ENCODE measurements at regions not wholly inside any gene's neighbourhood (a gene's known extent, or its start where the extent isn't known, plus 50 kb on each side); places are given as distances from the start of the nearest gene placed in this dataset.

GRCh38 chr2:44825702-44826101 lies 115.8 kb upstream of the SIX3 start:
- Histone ChIP-seq H3K27me3 (ENCODE audit: control insufficient read depth in 3 of 3, insufficient read depth in 3 of 3, low read length in 3 of 3) (peaks cover 0 to 2% (median 0%) of the 10 kb centered on the region in 3 donors), H3K9me3 (ENCODE audit: control insufficient read depth in 2 of 2, insufficient read depth in 1 of 2, low read depth in 1 of 2, low read length in 1 of 2) (no peaks in the 10 kb centered on the region), H3K27ac (ENCODE audit: low read depth in 1 of 3, low read length in 2 of 3) (peak overlapping the region in 1 of 3 donors; percentile 42), H3K4me3 (ENCODE audit: low read depth in 1 of 3, low read length in 3 of 3) (no peak overlapping the region), H3K4me1 (ENCODE audit: control insufficient read depth in 3 of 3, insufficient read depth in 2 of 3, low read depth in 1 of 3, low read length in 2 of 3) (peaks cover 0 to 10% (median 5%) of the 10 kb centered on the region in 3 donors), H3K36me3 (ENCODE audit: control insufficient read depth in 3 of 3, insufficient read depth in 2 of 3, low read depth in 1 of 3, low read length in 3 of 3) (no peaks in the 10 kb centered on the region)
- DNase-seq (peak; percentile 74 to 81), FAIRE-seq (no peak)
- WGBS, 3 donors, result 5 to 48% (median 25%) methylated on average over 5 of the region's 5 CpGs

DNA sequence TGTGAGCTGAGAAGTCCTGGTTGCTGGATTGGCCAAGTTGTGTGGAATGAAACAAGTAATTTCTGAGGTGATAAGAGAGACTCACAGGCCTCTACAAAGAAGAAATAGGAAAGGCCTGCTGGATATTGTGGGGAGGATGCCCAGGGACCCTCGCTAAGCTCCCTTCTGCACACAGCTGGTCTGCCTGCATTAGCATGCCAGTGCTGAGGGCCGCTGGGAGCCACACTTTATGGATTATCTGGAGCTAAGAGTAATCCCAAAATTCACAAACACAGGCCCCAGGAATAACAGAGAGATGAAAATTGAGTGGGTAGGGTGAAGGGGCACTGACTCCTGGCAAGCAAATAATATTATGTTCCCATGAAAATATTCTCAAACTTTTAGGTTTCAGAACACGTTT lies 114.9 kb upstream of the SIX3 start:
- Histone ChIP-seq H3K27ac (ENCODE audit: low read depth in 1 of 3, low read length in 2 of 3) (no peak overlapping the region), H3K27me3 (ENCODE audit: control insufficient read depth in 3 of 3, insufficient read depth in 3 of 3, low read length in 3 of 3) (no peaks in the 10 kb centered on the region)

DNA sequence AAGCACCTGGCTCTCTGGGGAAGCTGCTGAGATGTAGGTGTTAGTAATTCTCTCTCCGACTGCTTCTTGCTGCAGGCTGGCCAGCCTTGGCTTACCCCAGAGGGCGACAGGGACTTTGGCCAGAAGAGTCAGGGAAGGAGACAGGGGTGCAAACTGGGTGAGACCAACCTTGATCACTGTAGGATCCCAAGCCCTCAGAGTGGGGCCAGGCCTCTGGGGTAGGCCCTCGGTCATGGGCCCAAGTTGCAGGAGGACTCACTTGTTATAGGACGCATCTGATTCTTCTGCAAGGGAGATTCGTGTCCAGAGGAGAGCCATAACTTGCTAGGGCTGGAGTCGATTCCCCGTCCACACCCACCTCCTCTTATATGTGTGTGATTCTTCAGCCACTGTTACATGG lies 111.7 kb upstream of the SIX3 start:
- 92% methylated on average over 7 of the region's 7 CpGs for WGBS, 3 donors
- H3K27me3 ChIP-seq (ENCODE audit: control insufficient read depth in 3 of 3, insufficient read depth in 3 of 3, low read length in 3 of 3), result peaks cover 0 to 2% (median 0%) of the 10 kb centered on the region in 3 donors
- H3K9me3 ChIP-seq (ENCODE audit: control insufficient read depth in 2 of 2, insufficient read depth in 1 of 2, low read depth in 1 of 2, low read length in 1 of 2), result peaks cover 0 to 5% of the 10 kb centered on the region in 2 donors
- H3K4me1 ChIP-seq (ENCODE audit: control insufficient read depth in 3 of 3, insufficient read depth in 2 of 3, low read depth in 1 of 3, low read length in 2 of 3), result peaks cover 0 to 9% (median 5%) of the 10 kb centered on the region in 3 donors
- H3K4me3 ChIP-seq (ENCODE audit: low read depth in 1 of 3, low read length in 3 of 3), result no peak overlapping the region
- FAIRE-seq, result no peak
- no peak for DNase-seq
- H3K27ac ChIP-seq (ENCODE audit: low read depth in 1 of 3, low read length in 2 of 3), result no peak overlapping the region
- no peaks in the 10 kb centered on the region for H3K36me3 ChIP-seq (ENCODE audit: control insufficient read depth in 3 of 3, insufficient read depth in 2 of 3, low read depth in 1 of 3, low read length in 3 of 3)

More for the DNA sequence above, 114.9 kb upstream of the SIX3 start:
- no peak for DNase-seq
- 80 to 89% (median 89%) methylated on average over 3 of the region's 3 CpGs for WGBS, 3 donors
- no peaks in the 10 kb centered on the region for H3K36me3 ChIP-seq (ENCODE audit: control insufficient read depth in 3 of 3, insufficient read depth in 2 of 3, low read depth in 1 of 3, low read length in 3 of 3)
- H3K4me3 ChIP-seq (ENCODE audit: low read depth in 1 of 3, low read length in 3 of 3), result no peak overlapping the region
- FAIRE-seq, result no peak
- peaks cover 0 to 10% (median 5%) of the 10 kb centered on the region in 3 donors for H3K4me1 ChIP-seq (ENCODE audit: control insufficient read depth in 3 of 3, insufficient read depth in 2 of 3, low read depth in 1 of 3, low read length in 2 of 3)
- no peaks in the 10 kb centered on the region for H3K9me3 ChIP-seq (ENCODE audit: control insufficient read depth in 2 of 2, insufficient read depth in 1 of 2, low read depth in 1 of 2, low read length in 1 of 2)

DNA sequence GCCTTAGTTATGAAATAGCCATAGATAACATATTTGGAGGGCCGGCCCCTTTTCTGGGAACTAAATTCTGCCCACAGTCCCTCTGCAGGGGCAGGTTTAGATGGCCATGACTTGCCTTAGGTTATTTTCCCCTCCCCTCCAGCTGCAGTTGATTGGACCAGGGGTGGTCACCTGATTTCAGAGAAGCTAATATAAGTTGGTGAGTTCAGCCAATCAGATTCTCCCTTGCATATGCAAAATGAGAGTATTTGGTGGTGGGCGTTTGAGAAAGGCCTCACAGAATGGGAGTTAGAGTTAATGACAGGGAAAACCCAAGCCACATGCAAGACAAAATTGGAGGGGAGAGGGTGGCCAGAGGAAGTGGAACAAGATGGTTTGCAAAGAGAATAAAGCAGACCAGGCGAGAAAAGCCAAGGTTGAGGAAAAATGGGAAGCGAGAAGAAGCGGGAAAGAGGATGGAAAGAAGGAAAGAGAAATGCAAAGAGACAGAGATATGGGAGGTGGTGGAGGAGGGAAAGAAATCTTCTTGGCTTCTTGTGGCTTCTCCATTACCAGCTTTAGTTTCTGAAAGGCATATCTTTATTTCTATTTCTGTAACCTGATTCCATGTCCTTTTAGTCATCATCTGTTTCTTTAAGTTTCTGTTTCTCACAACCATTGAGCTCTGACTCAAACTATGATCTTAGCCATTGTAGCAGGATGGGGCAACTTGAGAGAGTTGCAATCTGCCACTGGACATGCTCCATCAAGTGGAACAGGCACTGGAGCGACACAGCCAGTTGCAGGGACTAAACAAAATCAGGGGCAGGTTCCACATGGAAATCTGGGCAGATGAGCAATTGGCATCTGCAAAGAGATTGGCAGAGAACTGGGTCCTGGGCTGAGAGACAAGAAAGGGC lies 108.1 kb upstream of the SIX3 start:
- Histone ChIP-seq H3K4me1 (ENCODE audit: control insufficient read depth in 3 of 3, insufficient read depth in 2 of 3, low read depth in 1 of 3, low read length in 2 of 3) (no peaks in the 10 kb centered on the region), H3K27me3 (ENCODE audit: control insufficient read depth in 3 of 3, insufficient read depth in 3 of 3, low read length in 3 of 3) (peaks cover 0 to 2% (median 0%) of the 10 kb centered on the region in 3 donors), H3K36me3 (ENCODE audit: control insufficient read depth in 3 of 3, insufficient read depth in 2 of 3, low read depth in 1 of 3, low read length in 3 of 3) (no peaks in the 10 kb centered on the region), H3K9me3 (ENCODE audit: control insufficient read depth in 2 of 2, insufficient read depth in 1 of 2, low read depth in 1 of 2, low read length in 1 of 2) (peaks cover 0 to 5% of the 10 kb centered on the region in 2 donors), H3K27ac (ENCODE audit: low read depth in 1 of 3, low read length in 2 of 3) (no peak overlapping the region), H3K4me3 (ENCODE audit: low read depth in 1 of 3, low read length in 3 of 3) (no peak overlapping the region)
- FAIRE-seq (no peak), DNase-seq (no peak)
- WGBS, 3 donors, result 77 to 79% (median 77%) methylated on average over 6 of the region's 6 CpGs

- no peaks in the 10 kb centered on the region for H3K36me3 ChIP-seq (ENCODE audit: control insufficient read depth in 3 of 3, insufficient read depth in 2 of 3, low read depth in 1 of 3, low read length in 3 of 3)
- H3K27me3 ChIP-seq (ENCODE audit: control insufficient read depth in 3 of 3, insufficient read depth in 3 of 3, low read length in 3 of 3), result peaks cover 0 to 2% (median 0%) of the 10 kb centered on the region in 3 donors
- H3K4me3 ChIP-seq (ENCODE audit: low read depth in 1 of 3, low read length in 3 of 3), result no peak overlapping the region
- DNase-seq (no peak), FAIRE-seq (no peak)
- H3K9me3 ChIP-seq (ENCODE audit: control insufficient read depth in 2 of 2, insufficient read depth in 1 of 2, low read depth in 1 of 2, low read length in 1 of 2), result peaks cover 0 to 5% of the 10 kb centered on the region in 2 donors
- peaks cover 0 to 7% (median 0%) of the 10 kb centered on the region in 3 donors for H3K4me1 ChIP-seq (ENCODE audit: control insufficient read depth in 3 of 3, insufficient read depth in 2 of 3, low read depth in 1 of 3, low read length in 2 of 3)
- H3K27ac ChIP-seq (ENCODE audit: low read depth in 1 of 3, low read length in 2 of 3), result no peak overlapping the region
- 83 to 90% (median 84%) methylated on average over 1 of the region's 1 CpG for WGBS, 3 donors
These were observed 106.8 kb upstream of the SIX3 start for GRCh38 chr2:44834656-44835055.

DNA sequence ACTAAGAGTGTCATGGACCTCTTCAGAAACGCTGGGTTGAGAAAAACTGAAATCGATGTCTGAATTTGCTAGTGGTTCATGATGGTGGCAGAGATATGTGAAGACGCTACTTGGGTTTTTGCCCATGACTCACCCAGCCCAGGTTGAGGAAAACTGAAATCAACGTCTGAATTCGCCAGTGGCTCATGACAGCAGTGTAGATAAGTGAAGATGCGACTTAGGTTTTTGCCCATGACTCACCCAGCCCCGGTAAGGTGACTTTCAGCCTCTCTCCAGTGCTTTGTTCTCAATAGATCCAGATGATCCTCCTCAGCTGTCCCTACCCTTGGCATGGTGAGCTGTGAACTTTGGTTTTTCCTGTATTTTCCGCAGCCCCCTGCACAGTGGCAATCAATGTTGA lies 105.3 kb upstream of the SIX3 start:
- H3K36me3 ChIP-seq (ENCODE audit: control insufficient read depth in 3 of 3, insufficient read depth in 2 of 3, low read depth in 1 of 3, low read length in 3 of 3), result no peaks in the 10 kb centered on the region
- no peak for DNase-seq
- WGBS, 3 donors, result 63 to 75% (median 73%) methylated on average over 8 of the region's 8 CpGs
- H3K4me1 ChIP-seq (ENCODE audit: control insufficient read depth in 3 of 3, insufficient read depth in 2 of 3, low read depth in 1 of 3, low read length in 2 of 3), result peaks cover 0 to 12% (median 0%) of the 10 kb centered on the region in 3 donors
- peaks cover 0 to 5% of the 10 kb centered on the region in 2 donors for H3K9me3 ChIP-seq (ENCODE audit: control insufficient read depth in 2 of 2, insufficient read depth in 1 of 2, low read depth in 1 of 2, low read length in 1 of 2)
- H3K4me3 ChIP-seq (ENCODE audit: low read depth in 1 of 3, low read length in 3 of 3), result no peak overlapping the region
- no peak for FAIRE-seq
- peaks cover 0 to 2% (median 0%) of the 10 kb centered on the region in 3 donors for H3K27me3 ChIP-seq (ENCODE audit: control insufficient read depth in 3 of 3, insufficient read depth in 3 of 3, low read length in 3 of 3)
- no peak overlapping the region for H3K27ac ChIP-seq (ENCODE audit: low read depth in 1 of 3, low read length in 2 of 3)

DNA sequence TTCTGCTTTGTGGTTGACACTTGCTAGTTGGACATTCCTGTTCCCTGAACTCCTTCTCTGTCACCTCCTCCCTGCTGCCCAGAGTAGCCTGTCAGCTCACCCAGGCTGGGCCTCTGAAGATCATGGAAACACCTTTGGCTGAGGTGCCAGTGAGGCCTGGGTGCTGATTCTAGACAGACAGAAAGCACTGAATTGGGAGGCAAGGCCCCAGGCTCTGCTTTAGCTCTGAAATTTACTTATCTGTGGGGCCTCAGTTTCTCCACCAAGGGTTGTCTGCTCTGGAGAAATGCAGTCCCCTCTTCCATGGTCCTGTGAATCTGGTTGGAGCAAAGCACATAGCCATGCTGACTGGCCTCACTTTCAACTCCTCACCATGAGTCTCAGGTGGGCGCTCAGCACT lies 104.6 kb upstream of the SIX3 start:
- H3K36me3 ChIP-seq (ENCODE audit: control insufficient read depth in 3 of 3, insufficient read depth in 2 of 3, low read depth in 1 of 3, low read length in 3 of 3), result no peaks in the 10 kb centered on the region
- 92 to 100% (median 100%) methylated on average over 1 of the region's 1 CpG for WGBS, 3 donors
- peaks cover 0 to 5% of the 10 kb centered on the region in 2 donors for H3K9me3 ChIP-seq (ENCODE audit: control insufficient read depth in 2 of 2, insufficient read depth in 1 of 2, low read depth in 1 of 2, low read length in 1 of 2)
- peaks cover 0 to 12% (median 0%) of the 10 kb centered on the region in 3 donors for H3K4me1 ChIP-seq (ENCODE audit: control insufficient read depth in 3 of 3, insufficient read depth in 2 of 3, low read depth in 1 of 3, low read length in 2 of 3)
- FAIRE-seq (no peak), DNase-seq (no peak)
- H3K27me3 ChIP-seq (ENCODE audit: control insufficient read depth in 3 of 3, insufficient read depth in 3 of 3, low read length in 3 of 3), result peaks cover 0 to 2% (median 0%) of the 10 kb centered on the region in 3 donors
- no peak overlapping the region for H3K4me3 ChIP-seq (ENCODE audit: low read depth in 1 of 3, low read length in 3 of 3)
- H3K27ac ChIP-seq (ENCODE audit: low read depth in 1 of 3, low read length in 2 of 3), result no peak overlapping the region

DNA sequence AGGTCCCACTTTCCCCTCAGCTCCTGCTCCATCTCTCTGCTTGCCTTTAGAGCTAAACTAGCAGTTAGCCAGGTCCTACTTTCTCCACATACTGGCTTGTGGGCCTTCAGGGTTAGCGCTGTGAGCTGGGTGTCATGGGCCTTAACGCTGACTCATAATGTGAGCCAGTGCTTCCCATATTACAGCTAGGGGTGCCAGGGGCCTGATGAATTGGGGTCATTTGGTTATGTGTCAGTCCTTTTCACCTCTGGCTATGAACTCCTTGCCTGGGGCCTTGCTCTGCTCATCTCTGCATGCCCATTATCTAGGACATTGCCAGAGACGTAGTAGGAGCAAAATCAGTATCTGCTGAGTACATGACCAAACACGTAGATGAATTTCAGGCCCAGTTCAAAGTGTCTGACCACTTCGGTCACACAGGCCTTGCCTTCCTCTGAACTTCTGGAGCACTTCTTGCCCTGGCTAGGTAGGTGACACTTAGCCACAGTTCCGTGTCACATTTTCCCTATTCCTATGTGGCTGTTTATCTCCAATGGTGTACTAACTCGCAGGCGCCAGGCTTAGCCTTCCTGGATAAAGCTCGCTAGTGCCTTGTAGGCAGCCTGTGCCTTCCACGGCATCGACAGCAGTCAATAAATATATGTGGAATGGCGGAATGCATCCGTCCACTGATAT lies 103.2 kb upstream of the SIX3 start:
- no peak overlapping the region for H3K27ac ChIP-seq (ENCODE audit: low read depth in 1 of 3, low read length in 2 of 3)
- FAIRE-seq (no peak), DNase-seq (no peak)
- no peaks in the 10 kb centered on the region for H3K36me3 ChIP-seq (ENCODE audit: control insufficient read depth in 3 of 3, insufficient read depth in 2 of 3, low read depth in 1 of 3, low read length in 3 of 3)
- H3K4me1 ChIP-seq (ENCODE audit: control insufficient read depth in 3 of 3, insufficient read depth in 2 of 3, low read depth in 1 of 3, low read length in 2 of 3), result peaks cover 0 to 12% (median 0%) of the 10 kb centered on the region in 3 donors
- H3K27me3 ChIP-seq (ENCODE audit: control insufficient read depth in 3 of 3, insufficient read depth in 3 of 3, low read length in 3 of 3), result peaks cover 0 to 2% (median 0%) of the 10 kb centered on the region in 3 donors
- 85 to 90% (median 88%) methylated on average over 13 of the region's 13 CpGs for WGBS, 3 donors
- no peak overlapping the region for H3K4me3 ChIP-seq (ENCODE audit: low read depth in 1 of 3, low read length in 3 of 3)
- peaks cover 0 to 5% of the 10 kb centered on the region in 2 donors for H3K9me3 ChIP-seq (ENCODE audit: control insufficient read depth in 2 of 2, insufficient read depth in 1 of 2, low read depth in 1 of 2, low read length in 1 of 2)
